HepG2 (cell line): ENCODE measurements at regions not wholly inside any gene's neighbourhood (a gene's known extent, or its start where the extent isn't known, plus 50 kb on each side); places are given as distances from the start of the nearest gene placed in this dataset.

ENCODE experiments used
- ATAC-seq: fragments of 200-7000 bp; cut with Tn5 transposase; 3 replicates; pipeline ENCODE4 v1.9.1; 2020; ENCODE audit warnings: mild to moderate bottlenecking, moderate library complexity
- BruUV-seq: library from RNA; stranded (reverse); fragments of 400-500 nt; replicated peaks from 2 replicates; lab custom pipeline; 2021; lab: Mats Ljungman, UMichigan
- CTCF ChIA-PET: fragments of 300-600 bp; formaldehyde crosslinking; extraction: SDS; loops from one replicate; lab custom pipeline; 2021; ENCODE audit warnings: low total read pairs, inconsistent platforms, low intra/inter-chr PET ratio; lab: Yijun Ruan, JAX
- POLR2A ChIA-PET: fragments of 350-600 bp; sonication (Branson Sonifier 250); formaldehyde crosslinking; loops from one replicate; lab custom pipeline; 2020; ENCODE audit warnings: antibody characterized with exemption, inconsistent platforms; lab: Yijun Ruan, JAX
- DNase-seq: peaks from one replicate; pipeline ENCODE4 v3.0.0-alpha.2; 2015; ENCODE audit warnings: low spot score
- FAIRE-seq: peaks from 3 replicates; lab custom pipeline; 2011; peaks lifted over from hg19 to GRCh38; lab: Jason Lieb, UNC
- H2AFZ ChIP-seq: one replicate; pipeline ENCODE4 v1.6.1; 2011; ENCODE audit warnings: low read length, inconsistent platforms
- H3K27ac ChIP-seq: fragments of 300-600 bp; 3 replicates; pipeline ENCODE4 v1.8.0; 2011; ENCODE audit warnings: mixed run types, mild to moderate bottlenecking, mixed read lengths, low read length, inconsistent platforms; ENCODE audit not compliant: insufficient read depth; ENCODE audit errors: extremely low read length
- H3K27me3 ChIP-seq, 2 experiments: fragments of 200-600 bp in 1 of 2; 2 replicates in 1 of 2; 3 replicates in 1 of 2; pipeline versions ENCODE4 v1.6.0 to v1.8.0; 2011; ENCODE audit warnings: low read length in 2 of 2, mild to moderate bottlenecking in 2 of 2, moderate library complexity in 2 of 2, inconsistent platforms in 1 of 2; ENCODE audit not compliant: insufficient read depth in 2 of 2, control insufficient read depth in 1 of 2
- H3K36me3 ChIP-seq, 2 experiments: fragments of 200-600 bp in 1 of 2; replicated peaks in 1 of 2; 2 replicates in 1 of 2; 3 replicates in 1 of 2; pipeline versions ENCODE4 v1.5.1 to v1.8.0; 2011; ENCODE audit warnings: low read length in 2 of 2, inconsistent platforms in 1 of 2; ENCODE audit not compliant: insufficient read depth in 2 of 2, control insufficient read depth in 1 of 2
- H3K4me1 ChIP-seq: 2 replicates; pipeline ENCODE4 v1.5.1; 2012; ENCODE audit warnings: low read length, inconsistent platforms; ENCODE audit not compliant: insufficient read depth
- H3K4me2 ChIP-seq: 2 replicates; pipeline ENCODE4 v1.6.0; 2011; ENCODE audit warnings: low read depth, low read length, inconsistent platforms
- H3K4me3 ChIP-seq, 3 experiments: fragments of 200-600 bp in 1 of 3; sonication (generic), shearing (Covaris generic) in 1 of 3; replicated peaks in 1 of 3; 2 replicates each; pipeline ENCODE4 v1.5.1; 2011 to 2016; ENCODE audit warnings: low read length in 3 of 3, inconsistent platforms in 2 of 3, low read depth in 2 of 3, mild to moderate bottlenecking in 2 of 3, control low read depth in 1 of 3, mixed read lengths in 1 of 3; ENCODE audit not compliant: insufficient read depth in 1 of 3
- H3K79me2 ChIP-seq: one replicate; pipeline ENCODE4 v1.6.1; 2011; ENCODE audit warnings: low read length, inconsistent platforms; ENCODE audit not compliant: insufficient read depth
- H3K9ac ChIP-seq: 2 replicates; pipeline ENCODE4 v1.6.0; 2011; ENCODE audit warnings: mild to moderate bottlenecking, low read depth, low read length, inconsistent platforms; ENCODE audit not compliant: insufficient read depth
- H3K9me3 ChIP-seq: 2 replicates; pipeline ENCODE4 v1.5.1; 2012; ENCODE audit warnings: mild to moderate bottlenecking, low read length
- H4K20me1 ChIP-seq: 2 replicates; pipeline ENCODE4 v1.6.0; 2011; ENCODE audit warnings: inconsistent platforms, mild to moderate bottlenecking, low read length, moderate library complexity; ENCODE audit not compliant: insufficient read depth
- ATAD3A ChIP-seq: sonication (generic); formaldehyde crosslinking; IDR thresholded peaks from 2 replicates; pipeline ENCODE4 v1.4.0; 2020; ENCODE audit warnings: missing genetic modification reagents
- CHCHD3 ChIP-seq: sonication (generic); formaldehyde crosslinking; IDR thresholded peaks from 2 replicates; pipeline ENCODE4 v1.8.0; 2022; ENCODE audit warnings: mild to moderate bottlenecking, missing genetic modification reagents, moderate library complexity
- MAFF ChIP-seq: IDR thresholded peaks from 2 replicates; pipeline ENCODE4 v1.6.1; 2011; ENCODE audit warnings: low read depth, low read length, improper control_type of control experiment
- MAFK ChIP-seq, 2 experiments: IDR thresholded peaks in 1 of 2; conservative IDR thresholded peaks in 1 of 2; 2 replicates each; pipeline ENCODE4 v1.6.1; 2011; ENCODE audit warnings: improper control_type of control experiment in 2 of 2, low read length in 2 of 2
- RBAK ChIP-seq: sonication (generic); formaldehyde crosslinking; IDR thresholded peaks from 2 replicates; pipeline ENCODE4 v1.5.1; 2020; ENCODE audit warnings: mild to moderate bottlenecking, missing genetic modification reagents
- RORA ChIP-seq: sonication (generic); formaldehyde crosslinking; IDR thresholded peaks from 2 replicates; pipeline ENCODE4 v1.5.0; 2020; ENCODE audit warnings: mild to moderate bottlenecking, missing genetic modification reagents, moderate library complexity
- SAFB2 ChIP-seq: sonication (generic); formaldehyde crosslinking; IDR thresholded peaks from 2 replicates; pipeline ENCODE4 v1.5.1; 2020; ENCODE audit warnings: missing genetic modification reagents, low read depth, mild to moderate bottlenecking, borderline replicate concordance
- TCF12 ChIP-seq, 2 experiments: fragments of 450-650 bp in 1 of 2; sonication (generic) in 1 of 2; formaldehyde crosslinking in 1 of 2; IDR thresholded peaks; 2 replicates each; pipeline versions ENCODE4 v1.6.1 to v1.8.0; 2017 to 2022; ENCODE audit warnings: antibody characterized with exemption in 1 of 2, mild to moderate bottlenecking in 1 of 2, missing genetic modification reagents in 1 of 2, moderate library complexity in 1 of 2
- ZBTB21 ChIP-seq: sonication (generic); formaldehyde crosslinking; IDR thresholded peaks from 2 replicates; pipeline ENCODE4 v1.4.0; 2020; ENCODE audit warnings: missing genetic modification reagents
- ZFP82 ChIP-seq: sonication (generic); formaldehyde crosslinking; IDR thresholded peaks from 2 replicates; pipeline ENCODE4 v1.5.1; 2020; ENCODE audit warnings: mild to moderate bottlenecking, missing genetic modification reagents, borderline replicate concordance
- ZFX ChIP-seq: sonication (generic); formaldehyde crosslinking; IDR thresholded peaks from 2 replicates; pipeline ENCODE4 v1.4.0; 2020; ENCODE audit warnings: mild to moderate bottlenecking, low read depth, missing genetic modification reagents, moderate library complexity
- ZNF468 ChIP-seq: sonication (generic); formaldehyde crosslinking; IDR thresholded peaks from 2 replicates; pipeline ENCODE4 v1.8.0; 2022; ENCODE audit warnings: mild to moderate bottlenecking, moderate library complexity, missing genetic modification reagents
- ZNF841 ChIP-seq: sonication (generic); formaldehyde crosslinking; IDR thresholded peaks from 2 replicates; pipeline ENCODE4 v1.8.1; 2023; ENCODE audit warnings: missing genetic modification reagents, borderline replicate concordance
- WGBS: methylation state at CpG from one replicate; pipeline ENCODE4 v1.1.6; 2017; ENCODE audit warnings: low lambda C conversion rate; 5-methylcytosine and 5-hydroxymethylcytosine counted together
- in situ Hi-C: cut with HindIII; loops from 2 replicates; pipeline ENCODE4 v1.10.0; 2017; ENCODE audit warnings: low pct_unique_long_range_greater_than_20kb; ENCODE audit not compliant: extremely low pct_ligation_motif_present
- intact Hi-C: fragments of 100-400 bp; cut with micrococcal nuclease; formaldehyde crosslinking; loops from one replicate; pipeline ENCODE4 v1.10.0; 2022; ENCODE audit not compliant: unreplicated experiment
- TF ChIP-seq, protein P1 (sequence below): sonication (generic); formaldehyde crosslinking; IDR thresholded peaks from 2 replicates; pipeline ENCODE4 v1.5.1; 2020; ENCODE audit warnings: mild to moderate bottlenecking, missing genetic modification reagents, moderate library complexity
- TF ChIP-seq, protein P2 (sequence below): sonication (generic); formaldehyde crosslinking; IDR thresholded peaks from 2 replicates; pipeline ENCODE4 v1.4.0; 2020; ENCODE audit warnings: missing genetic modification reagents

GRCh38 chr21:23155281-23155680 lies 2157.1 kb downstream of the NCAM2 start:
- no peak overlapping the region for H3K4me3 ChIP-seq
- no peaks in the 10 kb centered on the region for H3K27me3 ChIP-seq
- FAIRE-seq, result no peak
- no peaks in the 10 kb centered on the region for H3K36me3 ChIP-seq
- BruUV-seq, result no TSS peak
- ChIA-PET CTCF (no interaction called here), POLR2A (no interaction called here)
- in situ Hi-C loops, result no loop called here
- no peak for ATAC-seq
- no peaks in the 10 kb centered on the region for H3K4me1 ChIP-seq
- no peak for DNase-seq
- no peak overlapping the region for H3K4me2 ChIP-seq
- H4K20me1 ChIP-seq, result no peaks in the 10 kb centered on the region
- no peak overlapping the region for H2AFZ ChIP-seq
- H3K9me3 ChIP-seq, result peaks cover 84% of the 10 kb centered on the region
- H3K79me2 ChIP-seq, result no peaks in the 10 kb centered on the region
- whole genome bisulfite sequencing, result 3% methylated on average over 2 of the region's 2 CpGs
- no peak overlapping the region for H3K9ac ChIP-seq
- peak; percentile 75 for TF ChIP-seq MAFF
- TF ChIP-seq MAFK (conservative IDR thresholded peaks at IDR 0.05 in 1 of 2, IDR thresholded peaks at IDR 0.05 in 1 of 2; ENCODE audit: low read length in 2 of 2), result peak; percentile 75 to 77
- TF ChIP-seq ZFX (CRISPR knock-in tag), result no peak
- TF ChIP-seq, all 625 proteins: peak for 2
- intact Hi-C loops, result no loop called here
- no peak overlapping the region for H3K27ac ChIP-seq

- Histone ChIP-seq H2AFZ (no peak overlapping the region), H3K79me2 (no peaks in the 10 kb centered on the region), H3K36me3 (no peaks in the 10 kb centered on the region), H3K27me3 (no peaks in the 10 kb centered on the region), H3K4me2 (no peak overlapping the region), H3K27ac (no peak overlapping the region), H3K9ac (no peak overlapping the region)
- WGBS, result 4% methylated on average over 1 of the region's 1 CpG
- FAIRE-seq, result no peak
- CTCF ChIA-PET, result no interaction called here
- ATAC-seq, result no peak
- intact Hi-C loops, result no loop called here
- POLR2A ChIA-PET, result no interaction called here
- TF ChIP-seq, protein P1, sequence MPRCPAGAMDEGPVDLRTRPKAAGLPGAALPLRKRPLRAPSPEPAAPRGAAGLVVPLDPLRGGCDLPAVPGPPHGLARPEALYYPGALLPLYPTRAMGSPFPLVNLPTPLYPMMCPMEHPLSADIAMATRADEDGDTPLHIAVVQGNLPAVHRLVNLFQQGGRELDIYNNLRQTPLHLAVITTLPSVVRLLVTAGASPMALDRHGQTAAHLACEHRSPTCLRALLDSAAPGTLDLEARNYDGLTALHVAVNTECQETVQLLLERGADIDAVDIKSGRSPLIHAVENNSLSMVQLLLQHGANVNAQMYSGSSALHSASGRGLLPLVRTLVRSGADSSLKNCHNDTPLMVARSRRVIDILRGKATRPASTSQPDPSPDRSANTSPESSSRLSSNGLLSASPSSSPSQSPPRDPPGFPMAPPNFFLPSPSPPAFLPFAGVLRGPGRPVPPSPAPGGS (CRISPR knock-in tag), result no peak
- TF ChIP-seq RBAK (CRISPR knock-in tag) (no peak), ZNF841 (CRISPR knock-in tag) (no peak), CHCHD3 (no peak), ZNF468 (CRISPR knock-in tag) (no peak), ATAD3A (no peak), ZFP82 (CRISPR knock-in tag) (no peak), RORA (CRISPR knock-in tag) (no peak), ZBTB21 (CRISPR knock-in tag) (no peak), TCF12 (IDR thresholded peaks at IDR 0.05) (no peak), TCF12 (CRISPR knock-in tag; IDR thresholded peaks at IDR 0.05) (no peak), SAFB2 (CRISPR knock-in tag) (no peak)
- TF ChIP-seq, protein P2, sequence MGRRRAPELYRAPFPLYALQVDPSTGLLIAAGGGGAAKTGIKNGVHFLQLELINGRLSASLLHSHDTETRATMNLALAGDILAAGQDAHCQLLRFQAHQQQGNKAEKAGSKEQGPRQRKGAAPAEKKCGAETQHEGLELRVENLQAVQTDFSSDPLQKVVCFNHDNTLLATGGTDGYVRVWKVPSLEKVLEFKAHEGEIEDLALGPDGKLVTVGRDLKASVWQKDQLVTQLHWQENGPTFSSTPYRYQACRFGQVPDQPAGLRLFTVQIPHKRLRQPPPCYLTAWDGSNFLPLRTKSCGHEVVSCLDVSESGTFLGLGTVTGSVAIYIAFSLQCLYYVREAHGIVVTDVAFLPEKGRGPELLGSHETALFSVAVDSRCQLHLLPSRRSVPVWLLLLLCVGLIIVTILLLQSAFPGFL, result no peak
- TF ChIP-seq, all 625 proteins: peak for 0
- BruUV-seq, result no TSS peak
- in situ Hi-C loops, result no loop called here
- Histone ChIP-seq H3K4me1 (no peaks in the 10 kb centered on the region), H3K4me3 (no peak overlapping the region), H3K9me3 (peaks cover 77% of the 10 kb centered on the region), H4K20me1 (no peaks in the 10 kb centered on the region)
- DNase-seq, result no peak
Measured at GRCh38 chr21:23160914-23161313, 2162.7 kb downstream of the NCAM2 start.
